HG03432 (cell line): ENCODE measurements at regions not wholly inside any gene's neighbourhood (a gene's known extent, or its start where the extent isn't known, plus 50 kb on each side); places are given as distances from the start of the nearest gene placed in this dataset.

Experiments used
- ATAC-seq: cut with Tn5 transposase; IDR thresholded peaks from one replicate; pipeline ENCODE4 v1.9.1; 2021; ENCODE audit warnings: mild to moderate bottlenecking, moderate library complexity; ENCODE audit not compliant: unreplicated experiment

GRCh38 chrY:7263773-7264172, 352.2 kb upstream of the AMELY start:
- ATAC-seq, result no peak

- no peak for ATAC-seq
Measured at GRCh38 chrY:7262531-7262930, 351.0 kb upstream of the AMELY start.

GRCh38 chrY:7261254-7261653, 349.7 kb upstream of the AMELY start:
- no peak for ATAC-seq

GRCh38 chrY:7240101-7240500, 328.5 kb upstream of the AMELY start:
- ATAC-seq, result no peak

- no peak for ATAC-seq
Measured at GRCh38 chrY:7211971-7212370, 300.4 kb upstream of the AMELY start.

- no peak for ATAC-seq
Measured at GRCh38 chrY:7204456-7204855, 292.9 kb upstream of the AMELY start.

GRCh38 chrY:7182591-7182990, 271.0 kb upstream of the AMELY start:
- ATAC-seq, result no peak

- ATAC-seq, result no peak
Measured at GRCh38 chrY:7177631-7178030, 266.1 kb upstream of the AMELY start.

- no peak for ATAC-seq
Measured at GRCh38 chrY:7169475-7169874, 257.9 kb upstream of the AMELY start.

GRCh38 chrY:7141477-7141876, 229.9 kb upstream of the AMELY start:
- ATAC-seq, result no peak
